K562 (cell line): ENCODE measurements at regions not wholly inside any gene's neighbourhood (a gene's known extent, or its start where the extent isn't known, plus 50 kb on each side); places are given as distances from the start of the nearest gene placed in this dataset.

Experiments used
- BRD4 ChIP-seq: fragments of 200-600 bp; sonication (generic); IDR thresholded peaks from 2 replicates; pipeline ENCODE4 v1.6.1; 2017; ENCODE audit warnings: inconsistent platforms
- CSDE1 ChIP-seq, 2 experiments: fragments of 450-650 bp; IDR thresholded peaks; 2 replicates each; pipeline ENCODE4 v1.6.1; 2016; ENCODE audit warnings: mild to moderate bottlenecking in 1 of 2
- DPF2 ChIP-seq: fragments of 450-650 bp; IDR thresholded peaks from 2 replicates; pipeline ENCODE4 v1.6.1; 2016
- EZH2 ChIP-seq: IDR thresholded peaks from 2 replicates; pipeline ENCODE4 v1.6.1; 2012; ENCODE audit warnings: low read depth, mild to moderate bottlenecking, inconsistent platforms, low read length, borderline replicate concordance
- HNRNPUL1 ChIP-seq: fragments of 200-400 bp; formaldehyde crosslinking; IDR thresholded peaks from 2 replicates; pipeline ENCODE4 v1.6.1; 2017; ENCODE audit warnings: low read length
- NELFE ChIP-seq: IDR thresholded peaks from 2 replicates; pipeline ENCODE4 v1.6.1; 2011; ENCODE audit warnings: mild to moderate bottlenecking; ENCODE audit not compliant: insufficient read depth, insufficient read length
- PCBP1 ChIP-seq: fragments of 200-400 bp; formaldehyde crosslinking; IDR thresholded peaks from 2 replicates; pipeline ENCODE4 v1.6.1; 2018; ENCODE audit warnings: mild to moderate bottlenecking, low read depth, low read length; ENCODE audit not compliant: poor library complexity, severe bottlenecking
- POLR2AphosphoS5 ChIP-seq: IDR thresholded peaks from 2 replicates; pipeline ENCODE4 v1.6.1; 2011; ENCODE audit warnings: mild to moderate bottlenecking, low read depth, low read length, moderate library complexity; ENCODE audit not compliant: control insufficient read depth, insufficient read depth
- RFX1 ChIP-seq: fragments of 450-650 bp; IDR thresholded peaks from 2 replicates; pipeline ENCODE4 v1.6.1; 2016; ENCODE audit warnings: mild to moderate bottlenecking, moderate library complexity
- RHOXF2B ChIP-seq: fragments of 250-450 bp; sonication (Bioruptor Pico); conservative IDR thresholded peaks from 2 replicates; pipeline ENCODE4 v1.5.1; 2021
- SP2 ChIP-seq: IDR thresholded peaks from 2 replicates; pipeline ENCODE4 v1.6.1; 2011; ENCODE audit warnings: mild to moderate bottlenecking, low read depth, low read length, moderate library complexity; ENCODE audit not compliant: poor library complexity, severe bottlenecking; ENCODE audit errors: extremely low read depth
- SPI1 ChIP-seq: IDR thresholded peaks from 2 replicates; pipeline ENCODE4 v1.6.1; 2011; ENCODE audit warnings: low read depth, low read length, control low read depth, borderline replicate concordance
- TEAD1 ChIP-seq, 2 experiments: fragments of 450-650 bp in 1 of 2; sonication (generic) in 1 of 2; formaldehyde crosslinking; IDR thresholded peaks; 2 replicates each; pipeline versions ENCODE4 v1.4.0 to v1.8.0; 2020 to 2022; ENCODE audit warnings: mild to moderate bottlenecking in 2 of 2, missing genetic modification reagents in 1 of 2
- TRIM24 ChIP-seq, 2 experiments: fragments of 450-650 bp; IDR thresholded peaks; 2 replicates each; pipeline ENCODE4 v1.6.1; 2016
- ZBTB33 ChIP-seq: sonication (generic); formaldehyde crosslinking; IDR thresholded peaks from 2 replicates; pipeline ENCODE4 v1.8.1; 2023; ENCODE audit warnings: mild to moderate bottlenecking, missing genetic modification reagents
- ZC3H8 ChIP-seq: fragments of 450-650 bp; IDR thresholded peaks from 2 replicates; pipeline ENCODE4 v1.6.1; 2017
- ZNF12 ChIP-seq: sonication (generic); formaldehyde crosslinking; IDR thresholded peaks from 2 replicates; pipeline ENCODE4 v1.4.0; 2020; ENCODE audit warnings: mild to moderate bottlenecking, missing genetic modification reagents
- ZNF384 ChIP-seq: IDR thresholded peaks from 2 replicates; pipeline ENCODE4 v1.6.1; 2012; ENCODE audit warnings: low read depth, low read length, improper control_type of control experiment
- ZNF668 ChIP-seq: fragments of 250-450 bp; sonication (Bioruptor Pico); IDR thresholded peaks from 2 replicates; pipeline ENCODE4 v1.8.0; 2022; ENCODE audit warnings: mild to moderate bottlenecking, inconsistent platforms
- TF ChIP-seq, protein P1 (sequence below), 2 experiments: IDR thresholded peaks; 2 replicates each; pipeline ENCODE4 v1.6.1; 2012; ENCODE audit warnings: improper control_type of control experiment in 2 of 2, low read depth in 2 of 2, low read length in 2 of 2, borderline replicate concordance in 1 of 2
- TF ChIP-seq, protein P2 (sequence below): fragments of 250-450 bp; sonication (Bioruptor Pico); IDR thresholded peaks from 2 replicates; pipeline ENCODE4 v1.5.1; 2021; ENCODE audit warnings: mild to moderate bottlenecking
- TF ChIP-seq, protein P3 (sequence below): sonication (generic); formaldehyde crosslinking; IDR thresholded peaks from 2 replicates; pipeline ENCODE4 v1.9.0; 2022; ENCODE audit warnings: mild to moderate bottlenecking, missing genetic modification reagents

GRCh38 chr9:94166976-94167346, 82.7 kb downstream of the PTPDC1 start (continued):
- TF ChIP-seq, protein P1, sequence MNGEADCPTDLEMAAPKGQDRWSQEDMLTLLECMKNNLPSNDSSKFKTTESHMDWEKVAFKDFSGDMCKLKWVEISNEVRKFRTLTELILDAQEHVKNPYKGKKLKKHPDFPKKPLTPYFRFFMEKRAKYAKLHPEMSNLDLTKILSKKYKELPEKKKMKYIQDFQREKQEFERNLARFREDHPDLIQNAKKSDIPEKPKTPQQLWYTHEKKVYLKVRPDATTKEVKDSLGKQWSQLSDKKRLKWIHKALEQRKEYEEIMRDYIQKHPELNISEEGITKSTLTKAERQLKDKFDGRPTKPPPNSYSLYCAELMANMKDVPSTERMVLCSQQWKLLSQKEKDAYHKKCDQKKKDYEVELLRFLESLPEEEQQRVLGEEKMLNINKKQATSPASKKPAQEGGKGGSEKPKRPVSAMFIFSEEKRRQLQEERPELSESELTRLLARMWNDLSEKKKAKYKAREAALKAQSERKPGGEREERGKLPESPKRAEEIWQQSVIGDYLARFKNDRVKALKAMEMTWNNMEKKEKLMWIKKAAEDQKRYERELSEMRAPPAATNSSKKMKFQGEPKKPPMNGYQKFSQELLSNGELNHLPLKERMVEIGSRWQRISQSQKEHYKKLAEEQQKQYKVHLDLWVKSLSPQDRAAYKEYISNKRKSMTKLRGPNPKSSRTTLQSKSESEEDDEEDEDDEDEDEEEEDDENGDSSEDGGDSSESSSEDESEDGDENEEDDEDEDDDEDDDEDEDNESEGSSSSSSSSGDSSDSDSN (IDR thresholded peaks at IDR 0.05; ENCODE audit: borderline replicate concordance in 1 of 2, low read depth in 2 of 2, low read length in 2 of 2): 0 out of 4 replicates have a peak, but pooled peaks of 1 of the 2 experiments have one; percentile 49
- TF ChIP-seq POLR2AphosphoS5 (peak; percentile 75), DPF2 (peak; percentile 50; the same call in 1 of the 2 replicates), ZBTB33 (CRISPR knock-in tag) (no peak), CSDE1 (IDR thresholded peaks at IDR 0.05) (no peak), PCBP1 (peak; percentile 25), SPI1 (no peak), EZH2 (no peak), RHOXF2B (no peak), TEAD1 (CRISPR knock-in tag; IDR thresholded peaks at IDR 0.05) (no peak), TRIM24 (IDR thresholded peaks at IDR 0.05) (0 out of 4 replicates have a peak, but pooled peaks of 1 of the 2 experiments have one; percentile 21), ZNF12 (CRISPR knock-in tag) (no peak), ZC3H8 (no peak), HNRNPUL1 (no peak), ZNF384 (no peak), NELFE (no peak), BRD4 (no peak), RFX1 (peak; percentile 27; the same call in 1 of the 2 replicates), ZNF668 (CRISPR knock-in tag) (no peak), SP2 (no peak)
- TF ChIP-seq, protein P2, sequence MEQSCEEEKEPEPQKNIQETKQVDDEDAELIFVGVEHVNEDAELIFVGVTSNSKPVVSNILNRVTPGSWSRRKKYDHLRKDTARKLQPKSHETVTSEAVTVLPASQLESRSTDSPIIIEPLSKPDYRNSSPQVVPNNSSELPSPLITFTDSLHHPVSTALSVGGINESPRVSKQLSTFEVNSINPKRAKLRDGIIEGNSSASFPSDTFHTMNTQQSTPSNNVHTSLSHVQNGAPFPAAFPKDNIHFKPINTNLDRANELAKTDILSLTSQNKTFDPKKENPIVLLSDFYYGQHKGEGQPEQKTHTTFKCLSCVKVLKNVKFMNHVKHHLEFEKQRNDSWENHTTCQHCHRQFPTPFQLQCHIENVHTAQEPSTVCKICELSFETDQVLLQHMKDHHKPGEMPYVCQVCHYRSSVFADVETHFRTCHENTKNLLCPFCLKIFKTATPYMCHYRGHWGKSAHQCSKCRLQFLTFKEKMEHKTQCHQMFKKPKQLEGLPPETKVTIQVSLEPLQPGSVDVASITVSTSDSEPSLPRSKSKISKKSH (CRISPR knock-in tag): no peak
- TF ChIP-seq, protein P3, sequence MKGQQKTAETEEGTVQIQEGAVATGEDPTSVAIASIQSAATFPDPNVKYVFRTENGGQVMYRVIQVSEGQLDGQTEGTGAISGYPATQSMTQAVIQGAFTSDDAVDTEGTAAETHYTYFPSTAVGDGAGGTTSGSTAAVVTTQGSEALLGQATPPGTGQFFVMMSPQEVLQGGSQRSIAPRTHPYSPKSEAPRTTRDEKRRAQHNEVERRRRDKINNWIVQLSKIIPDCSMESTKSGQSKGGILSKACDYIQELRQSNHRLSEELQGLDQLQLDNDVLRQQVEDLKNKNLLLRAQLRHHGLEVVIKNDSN (CRISPR knock-in tag): no peak
